HG03280 (cell line): ENCODE measurements at regions not wholly inside any gene's neighbourhood (a gene's known extent, or its start where the extent isn't known, plus 50 kb on each side); places are given as distances from the start of the nearest gene placed in this dataset.

Experiments used
- ATAC-seq: cut with Tn5 transposase; IDR thresholded peaks from one replicate; pipeline ENCODE4 v1.9.1; 2021; ENCODE audit warnings: mild to moderate bottlenecking, moderate library complexity; ENCODE audit not compliant: unreplicated experiment

DNA sequence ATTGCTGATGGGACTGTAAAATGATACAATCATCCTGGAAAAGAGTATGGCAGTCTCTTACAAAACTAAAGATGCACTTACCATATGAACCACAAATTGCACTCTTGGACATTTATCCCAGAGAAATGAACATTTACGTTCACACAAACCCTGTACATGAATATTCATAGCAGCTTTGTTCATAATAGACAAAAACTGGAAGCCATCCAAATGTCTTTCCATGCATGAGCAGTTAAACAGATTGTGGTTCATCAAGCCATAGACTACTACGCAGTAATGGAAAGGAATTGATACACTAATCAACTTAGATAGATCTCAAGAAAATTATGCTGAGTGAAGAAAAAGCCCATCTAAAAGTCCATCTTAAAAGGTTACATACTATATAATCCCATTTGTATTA, 156.1 kb upstream of the SLC39A10 start:
- no peak for ATAC-seq

DNA sequence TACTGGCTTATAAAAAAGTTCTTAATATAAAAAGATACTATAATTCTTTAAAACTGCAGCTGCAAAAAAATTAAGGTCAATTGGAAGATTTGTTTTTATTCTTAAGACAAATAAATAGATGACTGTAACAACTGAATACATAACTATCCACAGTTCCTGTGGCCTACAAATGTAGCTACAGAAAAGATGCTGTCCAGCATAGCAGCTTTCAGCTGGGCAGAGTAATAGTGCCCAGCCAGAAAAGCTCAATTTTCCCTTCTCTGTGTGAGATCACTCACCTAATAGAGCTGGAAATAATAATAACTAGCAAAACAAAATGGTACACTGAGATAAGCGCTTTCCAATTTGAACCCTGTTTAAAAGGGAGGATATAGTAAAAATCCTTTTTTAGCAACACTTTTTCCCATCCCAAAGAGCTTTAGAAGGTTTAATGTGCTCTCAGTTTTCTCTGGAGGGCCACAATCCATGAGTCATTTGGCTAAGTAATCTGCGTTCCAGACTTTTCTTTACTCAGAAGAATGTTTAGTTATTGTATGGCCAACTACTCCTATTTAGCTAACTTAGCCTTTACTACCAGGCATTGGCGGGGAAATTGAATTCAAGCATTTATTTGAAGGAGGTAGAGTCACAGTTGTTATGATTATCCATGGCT, 158.1 kb upstream of the SLC39A10 start:
- ATAC-seq = no peak

DNA sequence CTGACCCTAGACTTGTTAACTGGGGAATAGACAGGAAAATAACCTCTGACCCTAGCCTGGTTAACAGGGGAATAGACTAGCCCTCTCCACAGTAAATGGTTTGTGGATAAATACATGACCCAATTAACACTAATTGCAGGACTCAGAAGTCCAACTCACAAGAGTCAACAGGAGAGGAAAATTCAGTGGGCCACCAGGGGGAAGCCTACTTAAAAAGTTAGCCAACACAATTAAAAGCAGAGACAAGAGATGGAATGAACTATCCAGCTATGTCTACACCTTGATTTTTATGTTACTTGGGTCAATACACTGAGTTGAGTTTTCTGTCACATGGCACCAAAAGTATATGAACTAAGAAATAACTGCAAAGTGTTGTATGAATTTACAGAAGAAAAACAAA, 158.8 kb upstream of the SLC39A10 start:
- ATAC-seq = peak; percentile 73

DNA sequence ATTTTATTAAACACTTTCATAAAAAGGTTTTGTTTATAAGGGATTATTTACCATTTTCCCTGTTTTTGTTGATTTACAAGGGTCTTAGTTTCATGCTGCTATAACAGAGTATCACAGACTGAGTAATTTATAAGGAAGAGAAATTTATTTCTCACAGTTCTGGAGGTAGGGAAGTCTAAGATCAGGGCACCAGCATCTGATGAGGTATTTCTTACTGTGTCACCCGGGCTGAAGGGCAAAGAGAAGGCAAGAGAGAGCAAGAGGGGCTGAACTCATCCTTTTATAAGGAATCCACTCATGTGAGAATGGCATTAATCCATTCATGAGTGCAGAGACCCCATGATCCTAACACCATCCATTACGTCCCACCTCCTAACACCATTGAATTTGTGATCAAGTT, 160.0 kb upstream of the SLC39A10 start:
- ATAC-seq = no peak

DNA sequence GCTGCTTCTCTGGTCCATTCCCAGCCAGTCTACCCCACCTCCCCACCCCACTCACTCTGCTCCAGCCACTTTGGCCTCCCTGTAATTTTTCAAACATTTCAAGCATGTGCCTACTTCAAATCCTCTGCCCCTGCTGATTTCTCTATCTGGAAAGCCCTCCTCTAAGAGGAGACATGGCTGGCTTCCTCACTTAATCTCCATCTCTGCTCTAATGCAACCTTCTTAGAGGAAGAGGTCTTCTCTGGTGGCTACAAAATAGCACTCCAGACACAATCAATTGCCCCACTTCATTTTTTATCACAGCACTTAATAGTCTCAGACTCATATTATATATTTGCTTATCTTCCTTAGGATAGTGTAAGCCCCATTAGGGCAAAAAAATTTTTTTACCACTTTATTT, 161.1 kb upstream of the SLC39A10 start:
- ATAC-seq = no peak

DNA sequence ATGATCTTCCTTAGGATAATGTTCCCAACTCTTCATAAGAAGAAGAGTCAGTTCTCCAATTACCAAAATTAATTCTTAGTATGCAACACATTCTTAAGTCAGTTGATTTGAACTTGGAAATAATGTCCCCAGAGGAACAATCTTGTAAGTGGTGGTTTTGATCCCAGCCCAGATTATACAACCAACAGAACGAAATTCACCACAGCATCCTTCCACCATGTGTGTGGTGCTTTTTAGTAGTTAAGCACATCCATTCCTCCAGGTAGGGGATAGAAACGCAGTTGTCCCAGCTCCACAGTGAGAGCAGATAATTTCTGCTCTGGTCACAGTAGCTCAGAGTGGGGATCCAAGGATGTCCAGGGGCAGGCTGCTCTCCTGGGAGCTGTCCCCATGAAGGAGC, 161.7 kb upstream of the SLC39A10 start:
- no peak for ATAC-seq

DNA sequence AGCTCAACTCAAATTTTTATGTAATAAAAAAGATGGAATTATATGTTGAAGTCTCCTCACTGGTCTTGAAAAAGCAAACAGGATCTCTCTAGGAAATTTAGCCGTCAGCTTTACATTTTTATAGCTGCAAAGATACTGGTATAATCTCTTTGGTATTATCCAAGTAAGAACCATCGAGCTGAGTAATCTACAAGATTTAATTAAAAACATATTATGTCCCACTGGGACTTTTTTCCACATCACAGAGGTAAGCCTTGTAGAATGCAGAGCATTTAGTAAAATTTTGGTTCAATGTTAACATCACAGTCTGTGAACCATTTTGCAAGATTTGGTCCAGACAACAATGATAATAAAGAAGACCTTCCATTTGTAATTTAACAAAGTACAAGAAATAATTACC, 162.6 kb upstream of the SLC39A10 start:
- ATAC-seq = no peak

DNA sequence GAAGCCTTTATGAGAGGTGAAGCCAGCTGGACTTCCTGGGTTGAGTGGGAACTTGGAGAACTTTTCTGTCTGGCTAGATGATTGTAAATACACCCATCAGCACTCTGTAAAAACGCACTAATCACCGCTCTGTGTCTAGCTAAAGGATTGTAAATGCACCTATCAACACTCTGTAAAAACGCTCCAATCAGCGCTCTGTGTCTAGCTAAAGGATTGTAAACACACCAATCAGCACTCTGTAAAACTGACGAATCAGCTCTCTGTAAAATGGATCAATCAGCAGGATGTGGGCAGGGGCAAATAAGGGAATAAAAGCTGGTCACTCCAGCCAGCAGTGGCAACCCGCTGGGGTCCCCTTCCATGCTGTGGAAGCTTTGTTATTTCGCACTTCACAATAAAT, 163.6 kb upstream of the SLC39A10 start:
- no peak for ATAC-seq

DNA sequence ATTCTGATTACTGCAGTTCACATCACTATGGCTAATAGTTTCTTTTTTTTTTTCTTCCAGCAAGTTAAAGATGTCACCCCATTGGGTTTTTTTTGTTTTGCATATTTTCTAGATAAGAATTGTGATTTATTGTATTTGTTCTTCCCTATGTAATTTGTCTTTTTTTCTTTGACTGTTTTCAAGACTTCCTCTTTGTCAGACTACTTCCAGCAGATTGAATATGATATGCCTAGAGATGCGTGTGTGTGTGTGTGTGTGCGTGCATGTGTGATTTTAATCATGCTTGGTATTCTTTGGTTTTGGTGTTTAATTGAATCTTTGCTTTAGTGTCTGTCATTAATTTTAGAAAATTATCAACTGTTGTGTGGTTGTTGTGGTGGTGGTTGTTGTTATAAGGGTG, 166.7 kb upstream of the SLC39A10 start:
- no peak for ATAC-seq

DNA sequence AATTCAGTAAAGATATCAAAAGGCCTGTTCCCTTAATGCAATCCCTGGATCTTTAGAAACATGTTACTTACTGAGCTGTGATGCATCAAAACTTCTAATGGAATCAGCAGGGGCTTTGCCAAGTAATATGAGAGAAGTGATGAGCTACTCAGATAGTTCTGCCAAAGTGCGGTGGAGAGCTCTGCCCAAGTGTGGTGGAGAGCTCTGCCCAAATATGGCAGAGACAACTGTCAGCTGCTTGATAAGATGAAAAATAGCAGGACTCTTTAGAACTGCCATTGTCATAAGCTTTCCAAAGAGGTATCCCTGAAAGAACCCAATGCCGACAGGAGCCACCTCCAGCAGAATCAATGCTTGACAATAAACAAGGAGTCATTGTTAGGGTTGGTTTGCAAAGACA, 167.9 kb upstream of the SLC39A10 start:
- no peak for ATAC-seq

DNA sequence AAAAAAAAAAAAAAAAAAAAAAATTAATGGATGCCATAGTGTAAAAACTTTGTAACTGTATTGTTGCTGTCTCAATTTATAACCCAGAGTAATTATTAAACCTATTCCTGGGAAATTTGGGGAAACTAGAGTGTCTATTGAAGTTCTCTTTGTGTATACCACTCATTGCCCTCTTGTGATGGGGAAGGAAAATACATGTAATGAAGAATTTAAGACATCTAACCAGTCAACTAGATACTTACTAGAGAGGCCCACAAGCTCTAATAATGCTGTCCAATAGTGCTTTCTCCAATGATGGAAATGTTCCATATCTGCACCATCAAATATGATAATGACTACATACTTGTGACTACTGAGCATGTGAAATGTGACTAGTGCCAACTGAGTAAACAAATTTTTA, 168.5 kb upstream of the SLC39A10 start:
- no peak for ATAC-seq

DNA sequence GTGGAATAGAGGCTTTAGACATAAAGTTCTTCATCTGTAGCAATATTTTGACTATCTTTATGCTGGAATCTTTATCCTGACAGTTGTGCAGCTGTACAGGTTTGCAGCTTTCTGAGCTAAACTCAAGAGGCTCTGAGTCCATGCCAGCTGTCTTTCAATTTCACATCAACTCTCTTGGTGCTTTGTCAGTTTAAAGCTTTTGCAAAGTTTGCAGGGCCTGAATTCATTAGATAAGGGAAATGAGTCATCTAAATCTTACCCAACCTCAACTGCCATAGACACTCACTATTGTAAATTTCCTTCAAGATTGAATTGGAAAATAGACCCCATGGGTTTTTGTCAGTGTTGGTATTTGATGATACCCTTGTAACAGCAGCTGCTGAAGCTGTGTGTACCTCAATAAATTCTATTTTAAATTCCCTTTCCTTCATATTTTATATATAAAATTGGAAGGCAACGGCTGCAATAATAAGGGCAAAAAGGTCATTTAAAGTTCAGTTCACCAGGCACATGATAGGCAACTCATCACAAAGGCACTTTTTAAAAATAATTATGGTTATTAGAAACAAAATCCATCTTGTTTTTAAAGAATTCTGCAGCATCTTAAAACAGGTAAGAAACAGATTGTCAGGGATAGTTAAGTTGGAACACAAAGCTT, 169.9 kb upstream of the SLC39A10 start:
- peak; percentile 70 for ATAC-seq

DNA sequence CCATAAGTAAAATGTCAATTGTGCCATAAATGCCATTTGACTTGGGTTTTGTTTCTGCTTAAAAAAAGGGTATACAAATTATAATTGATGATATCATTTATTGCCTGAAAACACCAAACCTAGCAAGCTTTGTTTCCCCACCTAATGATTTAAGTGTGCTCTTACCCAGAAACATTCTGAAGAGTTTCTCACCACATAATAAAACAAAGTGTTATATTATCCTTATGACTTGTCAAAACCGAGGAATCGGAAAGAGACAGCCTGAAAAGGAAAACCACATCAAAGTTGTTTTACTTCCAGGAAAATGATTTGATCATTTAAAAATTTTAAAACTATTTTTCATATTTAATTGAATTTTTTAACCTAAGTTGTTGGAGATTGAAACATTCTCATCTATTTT, 170.5 kb upstream of the SLC39A10 start:
- ATAC-seq = no peak

DNA sequence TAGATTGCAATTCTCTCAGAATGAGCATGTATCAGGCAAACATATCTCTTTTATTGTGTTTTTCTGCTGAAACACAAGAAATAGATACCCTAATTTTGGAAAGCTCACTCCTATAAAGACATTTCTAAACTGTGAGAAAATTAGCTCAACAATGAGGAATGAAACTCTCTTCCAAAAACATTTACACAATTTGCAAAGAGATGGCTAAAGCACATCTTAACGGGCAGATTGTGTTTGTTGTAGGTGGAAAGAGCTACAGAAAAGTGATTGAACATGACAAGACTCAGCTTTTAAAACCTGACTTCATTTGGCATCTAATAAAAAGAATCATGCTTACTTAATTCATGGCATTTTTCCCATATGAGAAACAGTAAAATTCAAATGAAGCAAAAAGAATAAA, 175.0 kb upstream of the SLC39A10 start:
- ATAC-seq = no peak

DNA sequence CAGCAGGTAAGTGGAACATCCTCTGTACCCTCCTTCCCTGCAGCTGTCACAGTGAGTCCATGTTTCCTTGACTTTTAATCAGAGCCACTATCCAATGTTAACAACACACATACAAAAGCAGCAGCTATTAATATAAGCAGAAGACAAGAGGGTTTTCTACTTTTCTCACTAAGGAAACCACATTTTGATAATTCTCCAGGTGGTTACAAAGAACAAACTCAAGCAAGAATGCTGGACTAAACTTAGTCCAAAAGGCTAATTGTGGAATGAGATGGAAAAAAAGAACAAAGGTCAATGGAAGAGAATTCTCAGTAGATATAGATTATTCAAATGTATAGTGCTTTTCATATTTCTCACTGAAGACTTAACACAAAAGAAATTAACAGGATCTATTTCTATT, 176.9 kb upstream of the SLC39A10 start:
- ATAC-seq = no peak

DNA sequence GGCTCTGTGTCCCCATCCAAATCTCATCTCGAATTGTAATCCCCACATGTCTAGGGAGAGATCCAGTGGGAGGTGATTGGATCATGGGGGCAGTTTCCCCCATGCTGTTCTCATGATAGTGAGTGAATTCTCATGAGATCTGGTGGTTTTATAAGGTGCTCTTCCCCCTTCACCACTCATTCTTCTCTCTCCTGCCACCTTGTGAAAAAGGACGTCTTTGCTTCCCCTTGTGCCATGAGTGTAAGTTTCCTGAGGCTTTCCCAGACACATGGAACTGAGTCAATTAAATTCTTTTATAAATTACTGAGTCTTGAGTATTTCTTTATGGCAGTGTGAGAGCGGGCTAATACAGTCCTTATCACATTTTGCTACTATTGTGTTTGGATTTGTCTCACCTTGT, 177.6 kb upstream of the SLC39A10 start:
- no peak for ATAC-seq

DNA sequence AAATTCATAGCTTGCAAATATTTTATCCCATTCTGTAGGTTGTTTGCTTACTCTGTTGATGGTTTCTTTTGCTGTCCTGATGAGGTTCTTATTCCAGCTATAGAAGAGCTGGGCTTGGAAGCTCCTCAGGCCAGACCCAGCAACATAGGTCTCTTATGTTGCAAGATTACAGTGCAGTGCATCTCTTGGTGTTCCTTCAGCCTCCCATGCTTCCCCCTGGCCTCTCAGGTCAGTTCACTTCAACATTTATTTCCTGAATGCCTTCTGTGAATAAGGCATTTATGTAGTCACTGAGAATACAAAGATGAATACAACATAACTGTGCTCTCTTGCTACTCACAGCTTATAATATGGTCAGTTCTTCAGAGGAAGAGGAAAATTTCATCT, 179.0 kb upstream of the SLC39A10 start:
- no peak for ATAC-seq

DNA sequence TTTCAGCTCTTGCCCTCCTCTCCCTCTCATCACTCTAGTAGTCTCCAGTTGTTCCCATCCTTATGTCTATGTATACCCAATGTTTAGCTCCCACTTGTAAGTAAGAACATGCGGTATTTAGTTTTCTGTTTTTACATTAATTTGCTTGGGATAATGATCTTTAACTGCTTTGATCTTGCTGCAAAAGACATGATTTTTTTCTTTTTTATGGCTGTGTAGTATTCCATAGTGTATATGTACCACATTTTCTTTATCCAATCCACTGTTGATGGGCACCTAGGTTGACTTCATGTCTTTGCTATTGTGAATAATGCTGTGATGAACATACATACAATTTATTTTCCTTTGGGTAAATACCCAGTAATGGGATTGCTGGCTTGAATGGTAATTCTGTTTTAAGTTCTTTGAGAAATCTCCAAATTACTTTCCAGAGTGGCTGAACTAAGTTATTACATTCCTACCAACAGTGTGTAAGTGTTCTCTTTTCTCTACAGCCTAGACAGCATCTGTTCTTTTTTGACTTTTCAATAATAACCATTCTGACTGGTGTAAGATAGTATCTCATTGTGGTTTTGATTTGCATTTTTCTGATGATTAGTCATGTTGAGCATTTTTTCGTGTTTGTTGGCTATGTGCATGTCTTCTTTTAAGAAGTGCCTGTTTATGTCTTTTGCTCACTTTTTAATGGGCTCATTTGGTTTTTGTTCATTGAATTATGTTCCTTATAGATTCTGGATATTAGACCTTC, 179.6 kb upstream of the SLC39A10 start:
- no peak for ATAC-seq

DNA sequence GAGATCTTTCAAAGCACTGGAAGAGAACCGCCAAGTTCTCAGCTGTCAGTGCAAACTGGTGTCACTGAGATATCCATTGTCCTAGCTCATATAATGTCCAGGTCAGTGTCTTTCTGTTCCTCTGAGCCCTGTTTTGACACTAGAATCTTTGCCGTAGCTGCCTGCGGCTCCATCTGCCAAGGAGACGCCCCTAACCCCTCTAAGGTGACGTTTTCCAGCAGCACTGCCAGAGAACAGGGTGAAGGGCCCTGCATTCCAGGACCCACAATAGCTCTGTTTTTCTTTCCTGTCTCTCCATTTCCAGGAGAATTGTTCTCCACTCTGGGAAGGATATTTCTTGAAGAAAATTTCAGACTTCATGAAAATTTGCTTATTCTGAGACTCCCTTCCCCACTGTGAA, 181.7 kb upstream of the SLC39A10 start:
- ATAC-seq = no peak

DNA sequence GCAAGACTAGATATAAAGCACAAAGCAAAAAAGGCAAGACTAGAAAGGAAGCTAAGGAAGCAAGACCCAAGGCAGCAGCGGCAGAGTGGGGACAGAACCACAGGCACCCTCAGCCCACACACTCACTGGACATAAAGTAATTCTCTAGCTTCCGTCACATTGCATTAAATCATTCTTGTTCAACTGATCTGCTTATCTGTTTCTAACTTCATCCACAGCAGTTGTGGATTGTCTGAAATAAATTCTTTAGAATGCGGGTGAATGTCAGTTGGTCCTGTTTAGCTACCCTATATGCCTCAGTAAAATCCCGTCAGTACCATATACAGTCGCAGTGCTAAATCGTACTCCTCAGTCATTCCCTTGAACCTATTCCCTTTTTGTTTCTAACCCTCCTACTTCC, 183.2 kb upstream of the SLC39A10 start:
- no peak for ATAC-seq

DNA sequence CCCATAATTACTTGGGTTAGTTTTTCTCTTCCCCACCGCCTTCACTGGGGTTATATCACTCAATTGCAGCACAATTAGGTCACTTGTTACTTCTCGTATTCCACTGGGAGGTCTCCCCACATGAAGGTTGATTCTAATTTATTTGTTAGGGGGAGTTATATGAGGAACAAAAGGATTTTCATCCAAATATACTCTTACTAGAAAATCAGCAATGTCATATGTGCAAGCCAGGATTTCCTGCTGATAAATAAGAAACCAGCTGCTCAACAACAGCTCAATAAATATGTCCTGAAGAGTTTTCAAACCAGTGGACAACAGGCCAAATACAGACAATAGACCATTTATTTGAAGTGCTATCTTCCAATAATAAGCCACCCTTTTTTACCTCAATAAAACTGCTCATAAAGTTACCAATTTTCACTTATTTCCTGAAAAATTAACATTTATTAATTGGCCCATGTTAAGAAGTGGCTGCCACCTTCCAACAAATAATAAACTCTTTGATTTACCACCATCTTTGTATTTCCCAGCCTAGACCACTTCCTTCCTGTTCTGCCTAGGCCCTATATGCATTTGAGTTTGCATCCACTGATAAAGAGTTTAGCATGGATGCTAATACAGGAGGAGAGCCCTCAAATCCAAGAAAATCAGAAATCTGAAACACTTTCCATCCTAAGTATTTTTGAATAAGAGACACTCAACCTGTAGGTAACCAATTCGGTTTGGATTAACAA, 184.4 kb upstream of the SLC39A10 start:
- no peak for ATAC-seq

DNA sequence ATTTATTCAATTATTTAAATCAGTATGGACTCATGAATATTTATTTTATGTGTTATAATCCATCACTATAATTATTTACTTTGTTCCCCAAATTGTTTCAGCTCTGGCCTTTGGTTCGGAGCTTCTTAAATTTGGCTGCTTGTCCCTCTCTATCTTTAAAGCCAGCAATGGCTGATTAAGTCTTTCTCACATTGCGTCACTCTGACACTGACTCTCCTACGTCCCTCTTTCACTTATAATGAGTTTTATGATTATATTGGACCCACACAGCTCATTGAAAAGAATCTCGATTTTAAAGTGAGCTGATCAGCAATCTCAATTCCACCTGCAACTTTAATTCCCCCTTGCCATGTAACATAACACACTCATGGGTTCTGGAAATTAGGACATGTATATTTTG, 185.2 kb upstream of the SLC39A10 start:
- no peak for ATAC-seq
